Neural progenitor cell (in vitro differentiated cells): ENCODE measurements at regions not wholly inside any gene's neighbourhood (a gene's known extent, or its start where the extent isn't known, plus 50 kb on each side); places are given as distances from the start of the nearest gene placed in this dataset.

Experiments
- EZH2 ChIP-seq: fragments of 200-600 bp; sonication (generic); IDR thresholded peaks from 2 replicates; pipeline ENCODE4 v1.6.1; 2017; ENCODE audit warnings: antibody characterized with exemption, mild to moderate bottlenecking, moderate library complexity
- EZH2phosphoT487 ChIP-seq: fragments of 200-600 bp; sonication (generic); IDR thresholded peaks from 2 replicates; pipeline ENCODE4 v1.6.1; 2017; ENCODE audit warnings: antibody characterized with exemption
- TF ChIP-seq, protein P1 (sequence below): fragments of 200-600 bp; sonication (generic); IDR thresholded peaks from 2 replicates; pipeline ENCODE4 v1.5.1; 2017; ENCODE audit warnings: antibody characterized with exemption, mild to moderate bottlenecking

GRCh38 chr16:62700426-62701294 lies 664.4 kb upstream of the CDH8 start:
- TF ChIP-seq, protein P1, sequence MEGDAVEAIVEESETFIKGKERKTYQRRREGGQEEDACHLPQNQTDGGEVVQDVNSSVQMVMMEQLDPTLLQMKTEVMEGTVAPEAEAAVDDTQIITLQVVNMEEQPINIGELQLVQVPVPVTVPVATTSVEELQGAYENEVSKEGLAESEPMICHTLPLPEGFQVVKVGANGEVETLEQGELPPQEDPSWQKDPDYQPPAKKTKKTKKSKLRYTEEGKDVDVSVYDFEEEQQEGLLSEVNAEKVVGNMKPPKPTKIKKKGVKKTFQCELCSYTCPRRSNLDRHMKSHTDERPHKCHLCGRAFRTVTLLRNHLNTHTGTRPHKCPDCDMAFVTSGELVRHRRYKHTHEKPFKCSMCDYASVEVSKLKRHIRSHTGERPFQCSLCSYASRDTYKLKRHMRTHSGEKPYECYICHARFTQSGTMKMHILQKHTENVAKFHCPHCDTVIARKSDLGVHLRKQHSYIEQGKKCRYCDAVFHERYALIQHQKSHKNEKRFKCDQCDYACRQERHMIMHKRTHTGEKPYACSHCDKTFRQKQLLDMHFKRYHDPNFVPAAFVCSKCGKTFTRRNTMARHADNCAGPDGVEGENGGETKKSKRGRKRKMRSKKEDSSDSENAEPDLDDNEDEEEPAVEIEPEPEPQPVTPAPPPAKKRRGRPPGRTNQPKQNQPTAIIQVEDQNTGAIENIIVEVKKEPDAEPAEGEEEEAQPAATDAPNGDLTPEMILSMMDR, result no peak
- TF ChIP-seq EZH2 (no peak), EZH2phosphoT487 (no peak)
